ENCODE measurements at regions not wholly inside any gene's neighbourhood (a gene's known extent, or its start where the extent isn't known, plus 50 kb on each side); places are given as distances from the start of the nearest gene placed in this dataset.
"Not testable (repeated sequence)": the region's sequence is repeated elsewhere in the genome, so short reads cannot be mapped to it uniquely, and the experiment has no call there.

GRCh38 chr9:97179616-97180015 lies 127.8 kb upstream of the CCDC180 start:
- Histone ChIP-seq H3K4me3 (ENCODE audit: low read length) (no peak overlapping the region), H4K20me1 (ENCODE audit: insufficient read depth, low read length) (no peaks in the 10 kb centered on the region), H3K27ac (ENCODE audit: low read length) (no peak overlapping the region), H3K4me2 (ENCODE audit: low read length) (no peak overlapping the region), H3K4me1 (ENCODE audit: low read length) (no peaks in the 10 kb centered on the region), H3K27me3 (ENCODE audit: low read depth, low read length) (no peaks in the 10 kb centered on the region), H3K9ac (ENCODE audit: low read length) (no peak overlapping the region), H2AFZ (ENCODE audit: low read depth, low read length) (no peak overlapping the region), H3K79me2 (ENCODE audit: low read length) (no peaks in the 10 kb centered on the region), H3K9me3 (ENCODE audit: insufficient read depth, low read length) (no peaks in the 10 kb centered on the region), H3K36me3 (replicated peaks; ENCODE audit: low read depth, low read length) (no peaks in the 10 kb centered on the region)
- no peak for TF ChIP-seq EZH2phosphoT487 (IDR thresholded peaks at IDR 0.05; ENCODE audit: low read depth)
- no peak for TF ChIP-seq CTCF (IDR thresholded peaks at IDR 0.05; ENCODE audit: low read depth, low read length)

- Histone ChIP-seq H3K27ac (ENCODE audit: low read length) (no peak overlapping the region), H3K9ac (ENCODE audit: low read length) (no peak overlapping the region), H3K27me3 (ENCODE audit: low read depth, low read length) (no peaks in the 10 kb centered on the region), H3K36me3 (replicated peaks; ENCODE audit: low read depth, low read length) (no peaks in the 10 kb centered on the region), H3K4me2 (ENCODE audit: low read length) (no peak overlapping the region), H3K4me3 (ENCODE audit: low read length) (no peak overlapping the region), H3K4me1 (ENCODE audit: low read length) (no peaks in the 10 kb centered on the region), H4K20me1 (ENCODE audit: insufficient read depth, low read length) (no peaks in the 10 kb centered on the region), H3K9me3 (ENCODE audit: insufficient read depth, low read length) (no peaks in the 10 kb centered on the region), H3K79me2 (ENCODE audit: low read length) (no peaks in the 10 kb centered on the region), H2AFZ (ENCODE audit: low read depth, low read length) (no peak overlapping the region)
- TF ChIP-seq EZH2phosphoT487 (IDR thresholded peaks at IDR 0.05; ENCODE audit: low read depth) (no peak), CTCF (IDR thresholded peaks at IDR 0.05; ENCODE audit: low read depth, low read length) (no peak)
These were observed 131.3 kb upstream of the CCDC180 start for GRCh38 chr9:97176206-97176605.

- H3K4me2 ChIP-seq (ENCODE audit: low read length); H2AFZ ChIP-seq (ENCODE audit: low read depth, low read length); H4K20me1 ChIP-seq (ENCODE audit: insufficient read depth, low read length); H3K9ac ChIP-seq (ENCODE audit: low read length); H3K4me1 ChIP-seq (ENCODE audit: low read length); H3K27me3 ChIP-seq (ENCODE audit: low read depth, low read length); H3K79me2 ChIP-seq (ENCODE audit: low read length); H3K9me3 ChIP-seq (ENCODE audit: insufficient read depth, low read length); H3K4me3 ChIP-seq (ENCODE audit: low read length); H3K27ac ChIP-seq (ENCODE audit: low read length); H3K36me3 ChIP-seq (replicated peaks; ENCODE audit: low read depth, low read length): not testable (repeated sequence)
These were observed 129.2 kb upstream of the CTSV start for GRCh38 chr9:97168174-97168573.

DNA sequence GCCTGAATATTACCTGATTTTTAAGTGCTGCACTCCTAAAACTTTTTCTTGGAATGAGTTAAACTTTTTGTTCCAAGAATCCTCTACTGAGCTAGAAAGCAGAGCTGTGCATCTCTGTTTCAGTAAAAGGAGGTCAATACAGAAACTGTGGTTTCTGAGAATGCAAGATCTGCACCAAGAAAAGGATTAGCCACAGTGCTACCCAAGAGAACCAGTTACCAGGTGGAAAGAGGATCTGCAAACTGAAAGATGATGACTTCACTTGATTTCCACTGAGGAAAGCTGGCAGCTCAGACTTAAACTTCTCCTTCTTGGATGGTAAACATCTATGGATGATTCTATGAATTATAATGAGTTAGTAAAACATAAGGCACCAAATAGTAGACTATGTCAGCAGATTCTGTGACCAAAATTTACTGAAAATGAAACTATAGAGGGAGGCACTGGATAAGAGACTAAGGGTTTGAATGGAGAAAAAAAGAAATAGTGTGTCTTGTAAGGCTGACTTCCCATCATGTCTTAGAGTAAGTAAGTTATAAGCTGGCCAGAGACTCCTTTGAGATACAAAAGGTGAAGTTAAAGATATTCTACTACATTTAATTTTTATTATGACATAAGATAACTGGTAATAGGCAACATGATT lies 127.7 kb upstream of the CTSV start:
- H3K9ac ChIP-seq (ENCODE audit: low read length); H3K36me3 ChIP-seq (replicated peaks; ENCODE audit: low read depth, low read length); H3K79me2 ChIP-seq (ENCODE audit: low read length); H4K20me1 ChIP-seq (ENCODE audit: insufficient read depth, low read length); H2AFZ ChIP-seq (ENCODE audit: low read depth, low read length); H3K27me3 ChIP-seq (ENCODE audit: low read depth, low read length); H3K4me3 ChIP-seq (ENCODE audit: low read length); H3K27ac ChIP-seq (ENCODE audit: low read length); H3K4me2 ChIP-seq (ENCODE audit: low read length); H3K4me1 ChIP-seq (ENCODE audit: low read length); H3K9me3 ChIP-seq (ENCODE audit: insufficient read depth, low read length): not testable (repeated sequence)

DNA sequence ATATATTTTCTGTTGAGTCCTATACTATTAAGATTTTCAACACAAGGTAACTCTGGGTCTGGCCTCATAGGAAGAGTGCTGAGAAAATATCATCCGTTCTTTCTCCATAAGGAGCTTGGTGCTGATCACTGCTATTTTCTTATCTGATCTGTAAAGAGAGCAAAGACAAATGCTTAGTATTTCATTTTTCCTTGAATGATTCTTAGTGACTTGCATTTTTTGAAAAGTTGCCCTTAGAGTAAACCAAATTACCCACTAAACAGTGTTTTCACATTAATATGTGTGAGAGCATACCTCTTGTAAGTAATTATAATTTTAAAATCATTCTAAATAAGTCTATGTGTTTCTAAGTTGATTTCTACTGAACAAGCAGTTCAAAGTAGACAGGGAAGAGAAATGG lies 121.3 kb upstream of the CTSV start:
- no peaks in the 10 kb centered on the region for H3K36me3 ChIP-seq (replicated peaks; ENCODE audit: low read depth, low read length)
- peaks cover 6% of the 10 kb centered on the region for H3K4me1 ChIP-seq (ENCODE audit: low read length)
- H3K27me3 ChIP-seq (ENCODE audit: low read depth, low read length), result no peaks in the 10 kb centered on the region

GRCh38 chr9:97158722-97159121 lies 119.8 kb upstream of the CTSV start:
- not testable (repeated sequence) for H3K4me2 ChIP-seq (ENCODE audit: low read length); H3K4me3 ChIP-seq (ENCODE audit: low read length); H3K9me3 ChIP-seq (ENCODE audit: insufficient read depth, low read length); H3K9ac ChIP-seq (ENCODE audit: low read length); H3K4me1 ChIP-seq (ENCODE audit: low read length); H3K27ac ChIP-seq (ENCODE audit: low read length); H4K20me1 ChIP-seq (ENCODE audit: insufficient read depth, low read length); H2AFZ ChIP-seq (ENCODE audit: low read depth, low read length); H3K27me3 ChIP-seq (ENCODE audit: low read depth, low read length); H3K79me2 ChIP-seq (ENCODE audit: low read length); H3K36me3 ChIP-seq (replicated peaks; ENCODE audit: low read depth, low read length)

More for the DNA sequence above, 121.3 kb upstream of the CTSV start:
- Histone ChIP-seq H2AFZ (ENCODE audit: low read depth, low read length) (no peak overlapping the region), H3K79me2 (ENCODE audit: low read length) (no peaks in the 10 kb centered on the region), H3K4me3 (ENCODE audit: low read length) (no peak overlapping the region), H3K9me3 (ENCODE audit: insufficient read depth, low read length) (no peaks in the 10 kb centered on the region), H3K4me2 (ENCODE audit: low read length) (no peak overlapping the region), H3K9ac (ENCODE audit: low read length) (no peak overlapping the region), H4K20me1 (ENCODE audit: insufficient read depth, low read length) (no peaks in the 10 kb centered on the region), H3K27ac (ENCODE audit: low read length) (no peak overlapping the region)
- TF ChIP-seq CTCF (IDR thresholded peaks at IDR 0.05; ENCODE audit: low read depth, low read length) (no peak), EZH2phosphoT487 (IDR thresholded peaks at IDR 0.05; ENCODE audit: low read depth) (no peak)

- not testable (repeated sequence) for H3K27ac ChIP-seq (ENCODE audit: low read length); H4K20me1 ChIP-seq (ENCODE audit: insufficient read depth, low read length); H3K79me2 ChIP-seq (ENCODE audit: low read length); H3K36me3 ChIP-seq (replicated peaks; ENCODE audit: low read depth, low read length); H3K4me1 ChIP-seq (ENCODE audit: low read length); H3K9me3 ChIP-seq (ENCODE audit: insufficient read depth, low read length); H3K4me2 ChIP-seq (ENCODE audit: low read length); H3K9ac ChIP-seq (ENCODE audit: low read length); H3K4me3 ChIP-seq (ENCODE audit: low read length); H3K27me3 ChIP-seq (ENCODE audit: low read depth, low read length); H2AFZ ChIP-seq (ENCODE audit: low read depth, low read length)
These were observed 116.5 kb upstream of the CTSV start for GRCh38 chr9:97155441-97155840.

Measured in OCI-LY3 (cell line).